K562 (cell line): ENCODE measurements at regions not wholly inside any gene's neighbourhood (a gene's known extent, or its start where the extent isn't known, plus 50 kb on each side); places are given as distances from the start of the nearest gene placed in this dataset.

Experiments used
- ATAC-seq: fragments of 200-7000 bp; cut with Tn5 transposase; 3 replicates; pipeline ENCODE4 v1.9.1; 2020; ENCODE audit warnings: moderate library complexity
- BruUV-seq: library from RNA; stranded (reverse); fragments of 400-500 nt; replicated peaks from 2 replicates; lab custom pipeline; 2021; lab: Mats Ljungman, UMichigan
- CTCF ChIA-PET: fragments of 300-600 bp; formaldehyde crosslinking; extraction: SDS; loops from one replicate; lab custom pipeline; 2021; ENCODE audit warnings: low intra/inter-chr PET ratio; lab: Yijun Ruan, JAX
- POLR2A ChIA-PET: fragments of 300-600, 350-650 bp; sonication (Branson Sonifier 250); formaldehyde crosslinking; extraction: SDS; loops from one replicate; lab custom pipeline; 2021; ENCODE audit warnings: antibody characterized with exemption, inconsistent platforms; lab: Yijun Ruan, JAX
- DNase-seq, 4 experiments: peaks; one replicate each; pipeline versions ENCODE4 v3.0.0 to v3.0.0-alpha.2; 2011 to 2018; ENCODE audit warnings: low spot score in 3 of 4, mixed read lengths in 3 of 4; ENCODE audit errors: extremely low read depth in 1 of 4
- FAIRE-seq: peaks from 2 replicates; lab custom pipeline; 2011; peaks lifted over from hg19 to GRCh38; lab: Jason Lieb, UNC
- H2AFZ ChIP-seq: 2 replicates; pipeline ENCODE4 v1.6.0; 2011; ENCODE audit warnings: low read depth, low read length, control low read depth, inconsistent platforms
- H3K27ac ChIP-seq: fragments of 200-600 bp; 3 replicates; pipeline ENCODE4 v1.8.0; 2011; ENCODE audit warnings: low read depth, mild to moderate bottlenecking, control low read depth, inconsistent platforms, low read length, moderate library complexity, mixed read lengths; ENCODE audit errors: extremely low read depth
- H3K27me3 ChIP-seq, 2 experiments: fragments of 300-600 bp in 1 of 2; 2 replicates in 1 of 2; 3 replicates in 1 of 2; pipeline versions ENCODE4 v1.6.0 to v1.8.0; 2011; ENCODE audit warnings: inconsistent platforms in 2 of 2, low read length in 2 of 2, mild to moderate bottlenecking in 1 of 2, mixed read lengths in 1 of 2, moderate library complexity in 1 of 2; ENCODE audit not compliant: control insufficient read depth in 2 of 2, insufficient read depth in 2 of 2
- H3K36me3 ChIP-seq: fragments of 300-600 bp; 3 replicates; pipeline ENCODE4 v1.8.0; 2011; ENCODE audit warnings: mild to moderate bottlenecking, low read length, inconsistent platforms; ENCODE audit not compliant: control insufficient read depth, insufficient read depth
- H3K4me1 ChIP-seq, 2 experiments: fragments of 200-600 bp in 1 of 2; replicated peaks in 1 of 2; 2 replicates in 1 of 2; 3 replicates in 1 of 2; pipeline versions ENCODE4 v1.5.1 to v1.8.0; 2011; ENCODE audit warnings: inconsistent platforms in 2 of 2, low read length in 2 of 2, mild to moderate bottlenecking in 1 of 2, mixed read lengths in 1 of 2, moderate library complexity in 1 of 2; ENCODE audit not compliant: control insufficient read depth in 2 of 2, insufficient read depth in 2 of 2
- H3K4me2 ChIP-seq: 2 replicates; pipeline ENCODE4 v1.6.1; 2011; ENCODE audit warnings: low read length, control low read depth, inconsistent platforms, mixed read lengths; ENCODE audit not compliant: insufficient read depth
- H3K4me3 ChIP-seq: fragments of 200-600 bp; sonication (generic), shearing (Covaris generic); 2 replicates; pipeline ENCODE4 v1.5.1; 2016; ENCODE audit warnings: control low read depth, inconsistent platforms
- H3K79me2 ChIP-seq: fragments of 200-600 bp; 3 replicates; pipeline ENCODE4 v1.8.0; 2011; ENCODE audit warnings: low read length, inconsistent platforms; ENCODE audit not compliant: control insufficient read depth, insufficient read depth
- H3K9ac ChIP-seq, 2 experiments: 2 replicates each; pipeline versions ENCODE4 v1.6.0 to v1.6.1; 2011; ENCODE audit warnings: low read depth in 2 of 2, low read length in 2 of 2, control low read depth in 1 of 2, inconsistent platforms in 1 of 2, mild to moderate bottlenecking in 1 of 2, mixed read lengths in 1 of 2; ENCODE audit not compliant: insufficient read depth in 1 of 2
- H3K9me1 ChIP-seq: one replicate; pipeline ENCODE4 v1.6.0; 2011; ENCODE audit warnings: inconsistent platforms, mild to moderate bottlenecking, low read length, moderate library complexity; ENCODE audit not compliant: control insufficient read depth, insufficient read depth
- H3K9me3 ChIP-seq: replicated peaks from 2 replicates; pipeline ENCODE4 v1.5.1; 2011; ENCODE audit warnings: low read depth, low read length, inconsistent platforms; ENCODE audit not compliant: control insufficient read depth, insufficient read depth
- H4K20me1 ChIP-seq: replicated peaks from 2 replicates; pipeline ENCODE4 v1.6.1; 2011; ENCODE audit warnings: low read length, inconsistent platforms, mixed read lengths; ENCODE audit not compliant: control insufficient read depth, insufficient read depth
- ASH1L ChIP-seq: fragments of 450-650 bp; IDR thresholded peaks from 2 replicates; pipeline ENCODE4 v1.6.1; 2018; ENCODE audit warnings: borderline replicate concordance, mild to moderate bottlenecking, low read depth; ENCODE audit not compliant: partially characterized antibody
- CBX3 ChIP-seq, 2 experiments: IDR thresholded peaks; 1 replicate in 1 of 2; 2 replicates in 1 of 2; pipeline ENCODE4 v1.6.1; 2012; ENCODE audit warnings: inconsistent platforms in 2 of 2, low read length in 2 of 2, borderline replicate concordance in 1 of 2, control low read depth in 1 of 2
- CEBPG ChIP-seq, 3 experiments: fragments of 200-800 bp in 1 of 3; sonication (Bioruptor generic) in 1 of 3; sonication (generic) in 1 of 3; formaldehyde crosslinking in 1 of 3; IDR thresholded peaks in 2 of 3; conservative IDR thresholded peaks in 1 of 3; 2 replicates each; pipeline versions ENCODE4 v1.6.1 to v1.8.0; 2016 to 2022; ENCODE audit warnings: missing compliant biosample characterization in 2 of 3, missing genetic modification characterization in 2 of 3, mild to moderate bottlenecking in 1 of 3, missing genetic modification reagents in 1 of 3
- IRF2 ChIP-seq: sonication (generic); formaldehyde crosslinking; IDR thresholded peaks from 2 replicates; pipeline ENCODE4 v1.8.1; 2022; ENCODE audit warnings: mild to moderate bottlenecking, missing genetic modification reagents
- KLF13 ChIP-seq: fragments of 450-650 bp; IDR thresholded peaks from 2 replicates; pipeline ENCODE4 v1.6.1; 2016; ENCODE audit warnings: missing genetic modification characterization, low read depth, mild to moderate bottlenecking, missing compliant biosample characterization, moderate library complexity, borderline replicate concordance
- MEIS2 ChIP-seq: fragments of 450-650 bp; IDR thresholded peaks from 2 replicates; pipeline ENCODE4 v1.6.1; 2014; ENCODE audit warnings: mild to moderate bottlenecking; ENCODE audit not compliant: partially characterized antibody
- NFYB ChIP-seq: IDR thresholded peaks from 2 replicates; pipeline ENCODE4 v1.6.1; 2011; ENCODE audit warnings: mild to moderate bottlenecking, moderate library complexity; ENCODE audit not compliant: insufficient read length; ENCODE audit errors: extremely low read depth
- NUFIP1 ChIP-seq: fragments of 450-650 bp; IDR thresholded peaks from 2 replicates; pipeline ENCODE4 v1.6.1; 2018; ENCODE audit not compliant: partially characterized antibody
- RAD21 ChIP-seq, 2 experiments: fragments of 250-450 bp in 1 of 2; fragments of 450-650 bp in 1 of 2; sonication (Bioruptor Pico) in 1 of 2; formaldehyde crosslinking in 1 of 2; IDR thresholded peaks in 1 of 2; conservative IDR thresholded peaks in 1 of 2; 2 replicates each; pipeline versions ENCODE4 v1.4.0 to v1.8.0; 2020 to 2022; ENCODE audit warnings: mild to moderate bottlenecking in 2 of 2, moderate library complexity in 1 of 2
- SAFB ChIP-seq: fragments of 200-400 bp; formaldehyde crosslinking; IDR thresholded peaks from 2 replicates; pipeline ENCODE4 v1.6.1; 2017; ENCODE audit warnings: low read depth, low read length, borderline replicate concordance
- SIN3A ChIP-seq, 2 experiments: fragments of 150-350 bp in 1 of 2; IDR thresholded peaks; 2 replicates each; pipeline ENCODE4 v1.6.1; 2011 to 2016; ENCODE audit warnings: borderline replicate concordance in 2 of 2, low read depth in 2 of 2, low read length in 2 of 2, mild to moderate bottlenecking in 2 of 2, moderate library complexity in 2 of 2; ENCODE audit not compliant: control insufficient read depth in 1 of 2
- SMARCE1 ChIP-seq: fragments of 450-650 bp; IDR thresholded peaks from 2 replicates; pipeline ENCODE4 v1.7.1; 2016; ENCODE audit warnings: mild to moderate bottlenecking
- TRIM24 ChIP-seq, 2 experiments: fragments of 450-650 bp; IDR thresholded peaks; 2 replicates each; pipeline ENCODE4 v1.6.1; 2016
- ZFP30 ChIP-seq: fragments of 250-450 bp; sonication (Bioruptor Pico); IDR thresholded peaks from 2 replicates; pipeline ENCODE4 v1.8.0; 2022; ENCODE audit warnings: moderate library complexity, mild to moderate bottlenecking, inconsistent platforms, borderline replicate concordance
- ZNF57 ChIP-seq: fragments of 450-650 bp; formaldehyde crosslinking; IDR thresholded peaks from 2 replicates; pipeline ENCODE4 v1.4.0; 2020; ENCODE audit warnings: mild to moderate bottlenecking, moderate library complexity
- ZNF717 ChIP-seq: fragments of 250-450 bp; sonication (Bioruptor Pico); IDR thresholded peaks from 2 replicates; pipeline ENCODE4 v1.5.0; 2021
- WGBS: fragments of 100-300 bp; shearing (Covaris generic); methylation state at CpG from one replicate; pipeline ENCODE4 v1.1.6; 2016; ENCODE audit warnings: low coverage, mixed read lengths; ENCODE audit not compliant: insufficient coverage; ENCODE audit errors: missing lambda C conversion rate; 5-methylcytosine and 5-hydroxymethylcytosine counted together
- in situ Hi-C: fragments of 300-500 bp; cut with MboI; formaldehyde crosslinking; loops from 4 replicates; pipeline ENCODE4 v1.15.0; 2018; ENCODE audit warnings: inconsistent platforms, mixed read lengths
- intact Hi-C: fragments of 100-400 bp; cut with micrococcal nuclease; formaldehyde crosslinking; loops from 2 replicates; pipeline ENCODE4 v1.14.2; 2022
- TF ChIP-seq, protein P1 (sequence below): sonication (generic); formaldehyde crosslinking; IDR thresholded peaks from 2 replicates; pipeline ENCODE4 v1.5.0; 2020; ENCODE audit warnings: missing genetic modification reagents

DNA sequence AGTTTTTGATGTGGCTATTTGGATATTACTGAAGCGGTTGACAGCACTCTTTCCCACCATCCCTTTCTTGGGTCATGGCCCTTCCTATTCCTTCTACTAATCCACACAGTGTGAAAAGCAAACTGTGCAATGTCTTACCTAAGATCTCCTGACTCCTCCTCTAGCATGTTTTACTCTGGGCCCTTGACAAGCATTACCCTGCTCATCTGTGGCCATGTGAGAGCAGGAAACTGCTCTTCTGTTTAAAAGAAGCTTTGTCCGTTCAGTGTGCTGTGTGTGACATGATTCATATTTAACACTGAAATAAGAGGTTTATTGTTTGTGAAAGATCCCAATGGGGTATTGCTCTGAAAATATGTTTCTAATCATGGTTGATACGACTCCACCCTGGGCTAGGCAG is 1022.5 kb downstream of the AACS start:
- intact Hi-C loops (no loop called here), in situ Hi-C loops (no loop called here)
- FAIRE-seq (no peak), ATAC-seq (no peak), DNase-seq (no peak)
- H4K20me1 ChIP-seq = no peaks in the 10 kb centered on the region
- no peaks in the 10 kb centered on the region for H3K36me3 ChIP-seq
- H3K9me1 ChIP-seq = no peaks in the 10 kb centered on the region
- BruUV-seq = no TSS peak
- H2AFZ ChIP-seq = no peak overlapping the region
- no peaks in the 10 kb centered on the region for H3K4me1 ChIP-seq
- H3K79me2 ChIP-seq = no peaks in the 10 kb centered on the region
- no peak overlapping the region for H3K4me3 ChIP-seq
- POLR2A ChIA-PET = no interaction called here
- TF ChIP-seq SAFB = no peak
- no peak for TF ChIP-seq ZFP30
- TF ChIP-seq ZNF717 (CRISPR knock-in tag) = no peak
- no peak for TF ChIP-seq NUFIP1
- WGBS = 0% methylated on average over 3 of the region's 3 CpGs
- H3K4me2 ChIP-seq = no peak overlapping the region
- no peak overlapping the region for H3K27ac ChIP-seq
- CTCF ChIA-PET = no interaction called here
- no peaks in the 10 kb centered on the region for H3K9me3 ChIP-seq
- no peaks in the 10 kb centered on the region for H3K27me3 ChIP-seq
- no peak overlapping the region for H3K9ac ChIP-seq

DNA sequence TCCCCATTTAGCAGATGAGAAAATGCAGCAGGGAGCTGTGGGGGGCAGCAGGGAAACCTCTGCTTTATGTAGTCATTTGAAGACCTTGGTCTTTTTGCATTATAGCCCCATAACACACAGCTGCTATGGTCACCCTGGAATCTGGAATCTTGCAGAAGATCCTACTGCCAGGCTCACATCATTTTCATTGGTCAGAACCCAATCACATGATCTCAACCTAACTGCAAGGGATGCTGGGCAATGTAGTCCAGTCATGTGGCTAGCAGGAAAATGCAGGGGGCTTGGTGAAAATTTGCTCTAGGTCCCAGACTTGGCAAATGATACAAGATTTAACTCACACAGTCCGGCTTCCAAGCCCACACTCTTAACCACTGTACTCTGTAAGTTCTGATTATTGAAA is 1028.7 kb downstream of the AACS start:
- intact Hi-C loops (no loop called here), in situ Hi-C loops (no loop called here)
- no TSS peak for BruUV-seq
- 8% methylated on average over 1 of the region's 1 CpG for WGBS
- Histone ChIP-seq H2AFZ (no peak overlapping the region), H3K36me3 (no peaks in the 10 kb centered on the region), H3K4me2 (no peak overlapping the region), H3K79me2 (no peaks in the 10 kb centered on the region), H3K9me3 (no peaks in the 10 kb centered on the region), H3K27me3 (no peaks in the 10 kb centered on the region), H3K9ac (no peak overlapping the region), H3K4me1 (no peaks in the 10 kb centered on the region), H3K27ac (no peak overlapping the region), H4K20me1 (no peaks in the 10 kb centered on the region), H3K9me1 (no peaks in the 10 kb centered on the region), H3K4me3 (no peak overlapping the region)
- no peak for FAIRE-seq
- ChIA-PET POLR2A (no interaction called here), CTCF (no interaction called here)
- DNase-seq = peak; percentile 6 to 34 (median 30)
- ATAC-seq = peak; percentile 43; the same call in 1 of the 3 replicates
- no peak for TF ChIP-seq ZNF57 (CRISPR knock-in tag)
- TF ChIP-seq, protein P1, sequence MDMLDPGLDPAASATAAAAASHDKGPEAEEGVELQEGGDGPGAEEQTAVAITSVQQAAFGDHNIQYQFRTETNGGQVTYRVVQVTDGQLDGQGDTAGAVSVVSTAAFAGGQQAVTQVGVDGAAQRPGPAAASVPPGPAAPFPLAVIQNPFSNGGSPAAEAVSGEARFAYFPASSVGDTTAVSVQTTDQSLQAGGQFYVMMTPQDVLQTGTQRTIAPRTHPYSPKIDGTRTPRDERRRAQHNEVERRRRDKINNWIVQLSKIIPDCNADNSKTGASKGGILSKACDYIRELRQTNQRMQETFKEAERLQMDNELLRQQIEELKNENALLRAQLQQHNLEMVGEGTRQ (CRISPR knock-in tag) = peak; percentile 80
- no peak for TF ChIP-seq ASH1L
- TF ChIP-seq RAD21 (CRISPR knock-in tag; conservative IDR thresholded peaks at IDR 0.05 in 1 of 2, IDR thresholded peaks at IDR 0.05 in 1 of 2) = no peak
- no peak for TF ChIP-seq SIN3A (IDR thresholded peaks at IDR 0.05; ENCODE audit: borderline replicate concordance in 2 of 2, control insufficient read depth in 1 of 2, low read depth in 2 of 2, low read length in 2 of 2)
- no peak for TF ChIP-seq CBX3 (IDR thresholded peaks at IDR 0.05; ENCODE audit: borderline replicate concordance in 1 of 2, low read length in 2 of 2)
- no peak for TF ChIP-seq TRIM24 (IDR thresholded peaks at IDR 0.05)
- TF ChIP-seq SMARCE1 = no peak
- no peak for TF ChIP-seq KLF13 (tag)
- no peak for TF ChIP-seq CEBPG (CRISPR knock-in tag; IDR thresholded peaks at IDR 0.05)
- no peak for TF ChIP-seq CEBPG (tag; conservative IDR thresholded peaks at IDR 0.05 in 1 of 2, IDR thresholded peaks at IDR 0.05 in 1 of 2)
- no peak for TF ChIP-seq MEIS2
- peak; percentile 78 for TF ChIP-seq NFYB
- TF ChIP-seq IRF2 (CRISPR knock-in tag) = no peak
